Upper lobe of right lung (tissue), 1 donor: ENCODE measurements at regions not wholly inside any gene's neighbourhood (a gene's known extent, or its start where the extent isn't known, plus 50 kb on each side); places are given as distances from the start of the nearest gene placed in this dataset.
"Not testable (repeated sequence)": the region's sequence is repeated elsewhere in the genome, so short reads cannot be mapped to it uniquely, and the experiment has no call there.

Experiments used
- ATAC-seq: fragments of 200-7000 bp; cut with Tn5 transposase; one replicate; pipeline ENCODE4 v1.9.1; 2020; ENCODE audit warnings: mild to moderate bottlenecking, moderate library complexity
- DNase-seq: peaks from one replicate; pipeline ENCODE4 v3.0.0-alpha.2; 2020
- H3K27ac ChIP-seq: fragments of 200-600 bp; one replicate; pipeline ENCODE4 v1.8.0; 2022
- H3K27me3 ChIP-seq: fragments of 200-600 bp; one replicate; pipeline ENCODE4 v1.8.0; 2022; ENCODE audit warnings: mild to moderate bottlenecking
- H3K36me3 ChIP-seq: fragments of 200-600 bp; one replicate; pipeline ENCODE4 v1.8.0; 2022
- H3K4me1 ChIP-seq: fragments of 200-600 bp; one replicate; pipeline ENCODE4 v1.8.0; 2022
- H3K4me3 ChIP-seq: fragments of 200-600 bp; one replicate; pipeline ENCODE4 v1.8.0; 2022; ENCODE audit warnings: mild to moderate bottlenecking
- H3K9me3 ChIP-seq: fragments of 200-600 bp; one replicate; pipeline ENCODE4 v1.8.0; 2022
- intact Hi-C: fragments of 100-400 bp; cut with DNase I; formaldehyde crosslinking; loops from one replicate; pipeline ENCODE4 v1.11.0; 2022
- TF ChIP-seq, protein P1 (sequence below): fragments of 200-600 bp; IDR thresholded peaks from one replicate; pipeline ENCODE4 v1.8.0; 2022; ENCODE audit warnings: antibody characterized with exemption
- donor health status: DM: no; HTN: yes; CAD: no; lungs with severe emphysema.

DNA sequence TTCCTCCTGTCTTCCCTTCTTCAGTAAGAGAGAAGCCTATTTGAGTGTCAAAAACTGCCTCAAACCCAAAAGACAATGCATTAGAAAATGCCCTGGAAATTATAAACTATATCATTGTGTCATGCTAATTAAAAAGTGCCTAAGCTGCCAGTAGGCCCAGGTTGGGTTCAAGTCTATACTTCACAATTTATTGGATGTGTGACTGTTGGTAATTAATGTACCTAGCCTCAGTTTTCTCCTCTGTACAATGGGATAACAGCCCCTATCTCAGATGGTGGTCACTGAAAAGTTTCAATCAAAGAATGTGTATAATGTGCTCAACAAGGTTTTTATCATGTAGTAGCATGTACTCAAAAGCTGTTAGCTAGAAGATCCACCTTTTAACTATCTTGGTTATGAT, 246.9 kb upstream of the DUSP10 start:
- Histone ChIP-seq H3K36me3 (no peaks in the 10 kb centered on the region), H3K27ac (no peak overlapping the region), H3K4me3 (no peak overlapping the region), H3K9me3 (no peaks in the 10 kb centered on the region), H3K4me1 (no peaks in the 10 kb centered on the region), H3K27me3 (no peaks in the 10 kb centered on the region)
- intact Hi-C loops = no loop called here
- DNase-seq (no peak), ATAC-seq (no peak)
- TF ChIP-seq, protein P1, sequence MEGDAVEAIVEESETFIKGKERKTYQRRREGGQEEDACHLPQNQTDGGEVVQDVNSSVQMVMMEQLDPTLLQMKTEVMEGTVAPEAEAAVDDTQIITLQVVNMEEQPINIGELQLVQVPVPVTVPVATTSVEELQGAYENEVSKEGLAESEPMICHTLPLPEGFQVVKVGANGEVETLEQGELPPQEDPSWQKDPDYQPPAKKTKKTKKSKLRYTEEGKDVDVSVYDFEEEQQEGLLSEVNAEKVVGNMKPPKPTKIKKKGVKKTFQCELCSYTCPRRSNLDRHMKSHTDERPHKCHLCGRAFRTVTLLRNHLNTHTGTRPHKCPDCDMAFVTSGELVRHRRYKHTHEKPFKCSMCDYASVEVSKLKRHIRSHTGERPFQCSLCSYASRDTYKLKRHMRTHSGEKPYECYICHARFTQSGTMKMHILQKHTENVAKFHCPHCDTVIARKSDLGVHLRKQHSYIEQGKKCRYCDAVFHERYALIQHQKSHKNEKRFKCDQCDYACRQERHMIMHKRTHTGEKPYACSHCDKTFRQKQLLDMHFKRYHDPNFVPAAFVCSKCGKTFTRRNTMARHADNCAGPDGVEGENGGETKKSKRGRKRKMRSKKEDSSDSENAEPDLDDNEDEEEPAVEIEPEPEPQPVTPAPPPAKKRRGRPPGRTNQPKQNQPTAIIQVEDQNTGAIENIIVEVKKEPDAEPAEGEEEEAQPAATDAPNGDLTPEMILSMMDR = no peak

DNA sequence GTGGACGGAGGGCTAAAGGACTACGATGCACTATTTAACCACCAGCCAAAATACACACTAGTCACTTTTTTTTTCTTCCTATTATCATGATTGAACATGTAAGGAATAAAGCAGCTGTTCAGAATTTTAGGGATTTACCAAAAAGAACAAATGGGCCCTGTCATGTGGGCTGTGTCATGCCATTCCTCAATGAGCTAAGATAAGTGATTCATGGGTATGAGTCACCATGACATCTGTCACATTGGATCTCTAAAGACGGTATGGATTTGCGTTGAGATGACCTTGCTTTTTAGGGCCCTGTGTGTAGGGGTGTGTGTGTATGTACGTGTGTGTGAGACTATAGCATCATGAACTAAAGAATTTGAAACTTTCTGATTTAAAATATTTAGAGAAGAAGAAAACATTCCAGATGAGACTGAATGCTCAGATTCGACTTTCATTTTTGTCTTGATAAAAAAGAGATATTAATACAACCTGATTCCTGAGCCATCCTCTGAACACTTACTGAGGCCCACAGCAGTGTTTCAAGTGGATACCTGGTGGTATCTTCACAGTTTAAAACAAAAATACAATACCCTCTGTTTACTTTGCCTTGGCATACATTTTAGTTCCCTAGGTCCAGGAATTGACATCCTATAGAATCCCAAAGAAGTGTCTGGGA, 246.1 kb upstream of the DUSP10 start:
- no peak for ATAC-seq
- no peak for DNase-seq
- intact Hi-C loops = no loop called here
- no peaks in the 10 kb centered on the region for H3K9me3 ChIP-seq
- H3K36me3 ChIP-seq = no peaks in the 10 kb centered on the region
- no peaks in the 10 kb centered on the region for H3K4me1 ChIP-seq
- H3K27me3 ChIP-seq = no peaks in the 10 kb centered on the region
- TF ChIP-seq, protein P1 = no peak
- no peak overlapping the region for H3K27ac ChIP-seq
- no peak overlapping the region for H3K4me3 ChIP-seq

DNA sequence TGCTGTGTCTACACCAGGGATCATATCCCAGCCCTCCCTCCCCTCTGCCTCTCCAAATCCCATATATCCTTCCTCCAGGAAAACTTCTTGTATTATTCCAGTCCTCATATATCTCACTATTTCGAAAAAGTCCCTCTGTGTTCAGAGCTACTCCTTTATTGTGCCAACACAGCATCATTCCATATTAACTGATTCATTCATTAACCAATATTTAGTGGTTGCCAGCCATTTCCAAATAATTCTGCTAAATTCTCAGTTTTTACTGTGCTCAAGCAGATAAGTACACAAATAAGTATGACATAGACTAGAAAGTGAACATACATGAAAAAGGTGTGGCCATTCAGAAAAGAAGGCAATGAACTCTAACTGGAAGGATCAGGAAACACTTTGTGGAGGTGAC, 241.6 kb upstream of the DUSP10 start:
- Histone ChIP-seq H3K27ac (no peak overlapping the region), H3K4me1 (no peaks in the 10 kb centered on the region), H3K27me3 (no peaks in the 10 kb centered on the region), H3K4me3 (no peak overlapping the region), H3K9me3 (no peaks in the 10 kb centered on the region), H3K36me3 (no peaks in the 10 kb centered on the region)
- DNase-seq = no peak
- TF ChIP-seq, protein P1 = no peak
- ATAC-seq = no peak
- intact Hi-C loops = no loop called here

DNA sequence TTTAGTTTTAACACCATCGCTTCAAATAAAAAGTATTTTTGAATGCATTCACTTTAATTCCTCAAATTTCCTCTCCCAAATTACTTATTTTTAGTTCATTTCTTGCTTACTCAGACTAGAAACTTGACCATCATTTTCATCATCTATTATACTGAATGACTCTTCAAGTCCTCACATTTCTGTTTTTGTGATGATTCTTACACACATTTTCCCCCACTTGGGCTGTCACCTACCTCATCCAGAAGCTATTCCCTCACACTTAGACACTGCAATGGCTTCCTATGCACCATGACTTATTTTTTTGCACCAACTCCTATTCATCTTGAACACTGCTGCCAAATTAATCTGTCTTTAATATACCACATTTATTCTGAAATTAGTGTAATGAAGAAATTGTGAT, 239.6 kb upstream of the DUSP10 start:
- Histone ChIP-seq H3K9me3 (no peaks in the 10 kb centered on the region), H3K27ac (no peak overlapping the region), H3K36me3 (no peaks in the 10 kb centered on the region), H3K4me1 (no peaks in the 10 kb centered on the region), H3K27me3 (no peaks in the 10 kb centered on the region), H3K4me3 (no peak overlapping the region)
- ATAC-seq (no peak), DNase-seq (no peak)
- TF ChIP-seq, protein P1 = no peak
- intact Hi-C loops = no loop called here

DNA sequence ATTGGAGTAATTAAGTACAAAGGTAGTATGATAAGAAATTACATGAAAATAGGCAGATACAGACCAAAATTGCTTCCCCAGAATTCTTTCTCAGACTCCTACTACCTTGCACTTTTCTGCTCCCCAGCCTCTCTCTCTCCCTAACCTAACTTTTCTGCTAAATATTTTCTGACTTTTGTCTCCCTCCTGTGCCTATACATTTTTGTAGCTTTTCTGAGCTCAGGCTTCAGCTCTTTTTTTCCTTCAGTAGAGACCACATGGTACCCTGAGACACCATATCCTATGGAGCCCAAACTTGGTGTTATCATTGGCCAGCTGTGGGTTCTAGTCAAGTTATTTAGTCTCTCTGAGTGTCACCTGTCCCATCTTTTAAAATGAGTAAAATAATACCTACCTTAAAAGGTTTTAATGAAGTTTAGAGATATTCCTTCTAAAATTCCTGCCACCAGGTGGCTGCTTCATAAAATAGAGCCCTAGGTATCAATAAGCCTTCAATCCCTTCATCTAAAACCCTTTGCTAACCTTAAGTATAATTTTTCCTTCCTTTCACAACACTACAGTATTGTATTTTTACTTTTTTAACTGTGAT, 237.6 kb upstream of the DUSP10 start:
- DNase-seq (no peak), ATAC-seq (no peak)
- TF ChIP-seq, protein P1 = no peak
- no peak overlapping the region for H3K4me3 ChIP-seq
- no peaks in the 10 kb centered on the region for H3K4me1 ChIP-seq
- no peaks in the 10 kb centered on the region for H3K36me3 ChIP-seq
- intact Hi-C loops = no loop called here
- H3K27ac ChIP-seq = no peak overlapping the region
- no peaks in the 10 kb centered on the region for H3K9me3 ChIP-seq
- H3K27me3 ChIP-seq = no peaks in the 10 kb centered on the region

DNA sequence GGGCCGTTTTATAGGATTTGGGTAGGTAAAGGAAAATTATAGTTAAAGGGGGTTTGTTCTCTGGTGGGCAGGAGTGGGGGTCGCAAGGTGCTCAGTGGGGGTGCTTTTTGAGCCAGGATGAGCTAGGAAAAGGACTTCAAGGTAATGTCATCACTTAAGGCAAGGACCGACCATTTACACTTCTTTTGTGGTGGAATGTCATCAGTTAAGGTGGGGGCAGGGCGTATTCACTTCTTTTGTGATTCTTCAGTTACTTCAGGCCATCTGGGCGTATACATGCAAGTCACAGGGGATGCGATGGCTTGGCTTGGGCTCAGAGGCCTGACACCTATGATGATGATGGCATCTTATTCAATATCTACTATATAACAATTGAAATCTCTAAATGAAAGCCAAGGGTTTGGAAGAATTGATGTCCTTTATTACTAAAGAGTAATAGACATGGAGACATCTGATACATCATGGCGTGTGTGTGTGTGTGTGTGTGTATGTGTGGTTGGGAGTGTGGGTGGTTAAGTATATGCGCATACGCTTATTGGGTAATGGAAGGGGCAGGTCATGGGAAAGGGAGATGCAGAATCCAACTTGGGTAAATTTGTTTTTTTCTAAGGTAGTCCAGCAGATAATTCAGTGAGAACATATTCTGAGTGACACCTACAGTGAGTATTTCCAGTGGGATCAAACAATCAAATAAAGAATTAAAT, 236.9 kb upstream of the DUSP10 start:
- DNase-seq, H3K9me3 ChIP-seq, ATAC-seq, H3K27ac ChIP-seq, H3K27me3 ChIP-seq, H3K36me3 ChIP-seq, intact Hi-C loops, H3K4me1 ChIP-seq, H3K4me3 ChIP-seq: not testable (repeated sequence)

DNA sequence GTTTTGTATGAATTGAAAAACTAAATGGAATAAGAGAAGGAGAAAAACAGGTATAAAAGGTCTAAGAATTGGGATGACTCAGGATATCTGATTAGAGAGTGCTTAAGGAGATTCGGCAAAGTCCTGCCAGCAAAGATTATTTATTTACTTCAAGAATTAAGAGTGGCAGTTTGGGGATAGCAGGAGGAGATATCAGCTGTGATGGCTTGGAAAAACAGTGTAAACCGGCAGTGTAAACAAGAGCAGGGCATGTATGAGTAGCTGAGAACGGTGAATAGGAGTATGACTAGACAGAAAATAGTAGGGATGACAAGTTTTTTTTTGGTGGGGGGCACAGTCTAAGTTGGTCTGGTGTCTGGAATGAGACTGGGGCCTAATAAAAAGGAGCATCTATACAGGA, 231.9 kb upstream of the DUSP10 start:
- H3K4me1 ChIP-seq, H3K27me3 ChIP-seq, H3K9me3 ChIP-seq, intact Hi-C loops, H3K27ac ChIP-seq, H3K36me3 ChIP-seq, DNase-seq, ATAC-seq, H3K4me3 ChIP-seq: not testable (repeated sequence)
